ENCODE measurements at regions not wholly inside any gene's neighbourhood (a gene's known extent, or its start where the extent isn't known, plus 50 kb on each side); places are given as distances from the start of the nearest gene placed in this dataset.

DNA sequence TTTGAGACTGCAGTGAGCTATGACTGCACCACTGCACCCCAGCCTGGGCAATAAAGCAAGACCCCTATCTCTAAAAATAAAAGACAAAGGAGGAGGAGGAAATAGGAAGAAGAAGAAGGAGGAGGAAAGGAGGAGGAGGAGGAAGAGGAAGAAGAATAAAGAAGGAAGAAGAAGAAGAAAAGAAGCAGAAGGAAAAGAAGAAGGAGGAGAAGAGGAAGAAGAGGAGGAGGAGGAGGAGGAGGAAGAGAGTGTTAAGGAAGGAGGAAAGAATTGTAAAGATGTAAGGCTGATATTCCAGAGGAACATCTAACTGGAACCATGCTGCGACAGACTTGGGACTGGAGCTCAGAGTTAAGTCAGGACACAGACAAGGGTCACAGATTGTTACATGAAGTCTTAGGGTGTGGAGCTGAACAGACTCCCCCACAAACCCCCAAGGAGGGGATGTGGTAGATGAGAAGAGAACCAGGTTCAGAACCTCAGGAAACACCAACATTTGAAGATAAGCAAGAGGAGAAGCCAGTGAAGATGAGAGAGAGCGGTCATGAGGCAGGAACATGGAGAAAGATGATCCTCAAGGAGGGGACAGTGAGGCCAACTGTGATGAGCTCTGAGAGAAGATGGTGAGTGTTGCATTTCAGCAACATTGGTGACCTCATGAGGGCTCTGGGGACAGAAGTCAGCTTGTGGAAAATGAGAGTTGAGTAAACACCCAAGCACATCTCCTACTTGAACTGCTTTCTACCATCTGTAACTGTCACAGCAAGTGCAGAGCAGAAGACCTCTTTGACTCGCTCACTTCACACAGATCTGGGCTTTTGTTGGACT is 118.2 kb downstream of the CD164 start (continued):
- TF ChIP-seq, protein P1, sequence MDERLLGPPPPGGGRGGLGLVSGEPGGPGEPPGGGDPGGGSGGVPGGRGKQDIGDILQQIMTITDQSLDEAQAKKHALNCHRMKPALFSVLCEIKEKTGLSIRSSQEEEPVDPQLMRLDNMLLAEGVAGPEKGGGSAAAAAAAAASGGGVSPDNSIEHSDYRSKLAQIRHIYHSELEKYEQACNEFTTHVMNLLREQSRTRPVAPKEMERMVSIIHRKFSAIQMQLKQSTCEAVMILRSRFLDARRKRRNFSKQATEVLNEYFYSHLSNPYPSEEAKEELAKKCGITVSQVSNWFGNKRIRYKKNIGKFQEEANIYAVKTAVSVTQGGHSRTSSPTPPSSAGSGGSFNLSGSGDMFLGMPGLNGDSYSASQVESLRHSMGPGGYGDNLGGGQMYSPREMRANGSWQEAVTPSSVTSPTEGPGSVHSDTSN (CRISPR knock-in tag; IDR thresholded peaks at IDR 0.05; ENCODE audit: low read depth): no peak
- TF ChIP-seq, protein P1 (tag; conservative IDR thresholded peaks at IDR 0.05; ENCODE audit: low read depth): no peak
- TF ChIP-seq KAT7 (CRISPR knock-in tag; IDR thresholded peaks at IDR 0.05; ENCODE audit: borderline replicate concordance) (no peak), RFX7 (CRISPR knock-in tag; IDR thresholded peaks at IDR 0.05) (no peak), THRAP3 (IDR thresholded peaks at IDR 0.05; ENCODE audit: borderline replicate concordance) (no peak), MCM2 (IDR thresholded peaks at IDR 0.05; ENCODE audit: low read depth) (no peak), RUNX1 (IDR thresholded peaks at IDR 0.05; ENCODE audit: low read depth) (no peak), ESRRA (IDR thresholded peaks at IDR 0.05; ENCODE audit: borderline replicate concordance, low read depth) (peak; percentile 89), ZNF316 (IDR thresholded peaks at IDR 0.05) (no peak), PKNOX1 (IDR thresholded peaks at IDR 0.05) (no peak), NELFE (IDR thresholded peaks at IDR 0.05; ENCODE audit: insufficient read depth, insufficient read length) (no peak), TFAM (CRISPR knock-in tag; conservative IDR thresholded peaks at IDR 0.05) (no peak), SP2 (IDR thresholded peaks at IDR 0.05; ENCODE audit: extremely low read depth, low read depth, low read length, poor library complexity, severe bottlenecking) (no peak), DNMT1 (IDR thresholded peaks at IDR 0.05) (no peak)
- TF ChIP-seq, protein P2, sequence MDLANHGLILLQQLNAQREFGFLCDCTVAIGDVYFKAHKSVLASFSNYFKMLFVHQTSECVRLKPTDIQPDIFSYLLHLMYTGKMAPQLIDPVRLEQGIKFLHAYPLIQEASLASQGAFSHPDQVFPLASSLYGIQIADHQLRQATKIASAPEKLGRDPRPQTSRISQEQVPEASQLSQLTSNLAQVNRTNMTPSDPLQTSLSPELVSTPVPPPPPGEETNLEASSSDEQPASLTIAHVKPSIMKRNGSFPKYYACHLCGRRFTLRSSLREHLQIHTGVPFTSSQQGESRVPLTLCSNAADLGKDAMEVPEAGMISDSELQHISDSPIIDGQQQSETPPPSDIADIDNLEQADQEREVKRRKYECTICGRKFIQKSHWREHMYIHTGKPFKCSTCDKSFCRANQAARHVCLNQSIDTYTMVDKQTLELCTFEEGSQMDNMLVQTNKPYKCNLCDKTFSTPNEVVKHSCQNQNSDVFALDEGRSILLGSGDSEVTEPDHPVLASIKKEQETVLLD (IDR thresholded peaks at IDR 0.05): 0 out of 2 replicates have a peak, but pooled peaks have one; percentile 32
- TF ChIP-seq, protein P3, sequence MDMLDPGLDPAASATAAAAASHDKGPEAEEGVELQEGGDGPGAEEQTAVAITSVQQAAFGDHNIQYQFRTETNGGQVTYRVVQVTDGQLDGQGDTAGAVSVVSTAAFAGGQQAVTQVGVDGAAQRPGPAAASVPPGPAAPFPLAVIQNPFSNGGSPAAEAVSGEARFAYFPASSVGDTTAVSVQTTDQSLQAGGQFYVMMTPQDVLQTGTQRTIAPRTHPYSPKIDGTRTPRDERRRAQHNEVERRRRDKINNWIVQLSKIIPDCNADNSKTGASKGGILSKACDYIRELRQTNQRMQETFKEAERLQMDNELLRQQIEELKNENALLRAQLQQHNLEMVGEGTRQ (CRISPR knock-in tag; IDR thresholded peaks at IDR 0.05): no peak
- TF ChIP-seq, protein P4, sequence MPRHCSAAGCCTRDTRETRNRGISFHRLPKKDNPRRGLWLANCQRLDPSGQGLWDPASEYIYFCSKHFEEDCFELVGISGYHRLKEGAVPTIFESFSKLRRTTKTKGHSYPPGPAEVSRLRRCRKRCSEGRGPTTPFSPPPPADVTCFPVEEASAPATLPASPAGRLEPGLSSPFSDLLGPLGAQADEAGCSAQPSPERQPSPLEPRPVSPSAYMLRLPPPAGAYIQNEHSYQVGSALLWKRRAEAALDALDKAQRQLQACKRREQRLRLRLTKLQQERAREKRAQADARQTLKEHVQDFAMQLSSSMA (CRISPR knock-in tag; IDR thresholded peaks at IDR 0.05): no peak
- TF ChIP-seq, protein P5, sequence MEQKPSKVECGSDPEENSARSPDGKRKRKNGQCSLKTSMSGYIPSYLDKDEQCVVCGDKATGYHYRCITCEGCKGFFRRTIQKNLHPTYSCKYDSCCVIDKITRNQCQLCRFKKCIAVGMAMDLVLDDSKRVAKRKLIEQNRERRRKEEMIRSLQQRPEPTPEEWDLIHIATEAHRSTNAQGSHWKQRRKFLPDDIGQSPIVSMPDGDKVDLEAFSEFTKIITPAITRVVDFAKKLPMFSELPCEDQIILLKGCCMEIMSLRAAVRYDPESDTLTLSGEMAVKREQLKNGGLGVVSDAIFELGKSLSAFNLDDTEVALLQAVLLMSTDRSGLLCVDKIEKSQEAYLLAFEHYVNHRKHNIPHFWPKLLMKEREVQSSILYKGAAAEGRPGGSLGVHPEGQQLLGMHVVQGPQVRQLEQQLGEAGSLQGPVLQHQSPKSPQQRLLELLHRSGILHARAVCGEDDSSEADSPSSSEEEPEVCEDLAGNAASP (IDR thresholded peaks at IDR 0.05): no peak

All from K562 (cell line).